ENCODE measurements at regions not wholly inside any gene's neighbourhood (a gene's known extent, or its start where the extent isn't known, plus 50 kb on each side); places are given as distances from the start of the nearest gene placed in this dataset.

GRCh38 chr7:17007841-17008240 is 126.1 kb upstream of the AGR3 start:
- no peak for TF ChIP-seq CTCF (IDR thresholded peaks at IDR 0.05; ENCODE audit: borderline replicate concordance, control extremely low read depth, extremely low read depth, insufficient read depth, missing control alignments)
- DNase-seq (ENCODE audit: low spot score), result no peak
- in situ Hi-C loops (cut with MboI; ENCODE audit: low sequenced_read_pairs, unreplicated experiment), result no loop called here

GRCh38 chr7:17009007-17009719 is 127.4 kb upstream of the AGR3 start:
- in situ Hi-C loops (cut with MboI; ENCODE audit: low sequenced_read_pairs, unreplicated experiment), result no loop called here
- TF ChIP-seq CTCF (IDR thresholded peaks at IDR 0.05; ENCODE audit: borderline replicate concordance, control extremely low read depth, extremely low read depth, insufficient read depth, missing control alignments), result no peak
- peak; percentile 19 for DNase-seq (ENCODE audit: low spot score)

GRCh38 chr7:17009933-17010332 is 128.2 kb upstream of the AGR3 start:
- no peak for TF ChIP-seq CTCF (IDR thresholded peaks at IDR 0.05; ENCODE audit: borderline replicate concordance, control extremely low read depth, extremely low read depth, insufficient read depth, missing control alignments)
- no peak for DNase-seq (ENCODE audit: low spot score)
- in situ Hi-C loops (cut with MboI; ENCODE audit: low sequenced_read_pairs, unreplicated experiment), result no loop called here

- in situ Hi-C loops (cut with MboI; ENCODE audit: low sequenced_read_pairs, unreplicated experiment), result no loop called here
- no peak for TF ChIP-seq CTCF (IDR thresholded peaks at IDR 0.05; ENCODE audit: borderline replicate concordance, control extremely low read depth, extremely low read depth, insufficient read depth, missing control alignments)
- no peak for DNase-seq (ENCODE audit: low spot score)
Measured at GRCh38 chr7:17010637-17011300, 129.0 kb upstream of the AGR3 start.

GRCh38 chr7:17013204-17013603 is 131.4 kb upstream of the AGR3 start:
- in situ Hi-C loops (cut with MboI; ENCODE audit: low sequenced_read_pairs, unreplicated experiment), result no loop called here
- no peak for TF ChIP-seq CTCF (IDR thresholded peaks at IDR 0.05; ENCODE audit: borderline replicate concordance, control extremely low read depth, extremely low read depth, insufficient read depth, missing control alignments)
- DNase-seq (ENCODE audit: low spot score), result no peak

GRCh38 chr7:17014686-17015085 is 132.9 kb upstream of the AGR3 start:
- no peak for TF ChIP-seq CTCF (IDR thresholded peaks at IDR 0.05; ENCODE audit: borderline replicate concordance, control extremely low read depth, extremely low read depth, insufficient read depth, missing control alignments)
- in situ Hi-C loops (cut with MboI; ENCODE audit: low sequenced_read_pairs, unreplicated experiment), result no loop called here
- DNase-seq (ENCODE audit: low spot score), result no peak
